PFSK-1 (cell line): ENCODE measurements at regions not wholly inside any gene's neighbourhood (a gene's known extent, or its start where the extent isn't known, plus 50 kb on each side); places are given as distances from the start of the nearest gene placed in this dataset.

Source experiments
- POLR2AphosphoS5 ChIP-seq: IDR thresholded peaks from 2 replicates; pipeline ENCODE4 v1.6.1; 2012; ENCODE audit warnings: low read depth, mild to moderate bottlenecking, control low read depth, low read length, moderate library complexity
- REST ChIP-seq, 2 experiments: IDR thresholded peaks; 2 replicates each; pipeline versions ENCODE4 v1.6.1 to v1.8.0; 2011 to 2012; ENCODE audit warnings: low read depth in 2 of 2, low read length in 2 of 2, control low read depth in 1 of 2, inconsistent platforms in 1 of 2, mild to moderate bottlenecking in 1 of 2, moderate library complexity in 1 of 2; ENCODE audit not compliant: insufficient read depth in 1 of 2

- no peak for TF ChIP-seq POLR2AphosphoS5
- no peak for TF ChIP-seq REST (IDR thresholded peaks at IDR 0.05; ENCODE audit: insufficient read depth in 1 of 2, low read depth in 2 of 2, low read length in 2 of 2)
Observed at GRCh38 chr5:28708472-28708871, 1670.1 kb upstream of the CDH9 start.
